Stimulated activated CD4-positive, alpha-beta T cell treated with anti-CD3 and anti-CD28 coated beads, TNF-alpha, amount 100 ng/mL, for 48 hours (primary cell): ENCODE measurements at regions not wholly inside any gene's neighbourhood (a gene's known extent, or its start where the extent isn't known, plus 50 kb on each side); places are given as distances from the start of the nearest gene placed in this dataset.

Source experiments
- DNase-seq, 3 donors: peaks; one replicate each; pipeline ENCODE4 v3.0.0-alpha.2; 2020; ENCODE audit warnings: low read depth in 3 of 3

- no peak for DNase-seq
These were observed 389.5 kb upstream of the B3GAT1 start for GRCh38 chr11:134801570-134801969.

DNA sequence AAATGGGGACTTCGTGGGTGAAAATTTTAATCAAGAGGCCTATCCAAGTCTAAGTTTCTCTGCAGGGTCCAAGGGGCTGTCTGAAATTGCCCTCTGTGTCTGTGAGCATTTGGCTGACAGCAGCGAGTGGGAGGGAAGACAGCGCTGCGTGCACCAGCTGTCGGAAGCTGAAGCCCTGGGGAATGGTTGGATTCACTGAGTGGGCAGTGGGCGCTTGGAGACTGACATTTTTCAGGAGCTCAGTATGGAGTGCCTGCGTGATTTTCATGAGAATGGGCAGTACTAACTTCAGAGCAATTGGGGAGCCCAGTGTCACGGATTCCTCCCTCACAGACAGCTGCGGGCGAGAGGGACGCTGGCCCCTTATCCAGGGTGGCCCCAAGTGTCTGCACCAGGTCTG, 388.8 kb upstream of the B3GAT1 start:
- DNase-seq = no peak

- no peak for DNase-seq
These were observed 388.1 kb upstream of the B3GAT1 start for GRCh38 chr11:134800130-134800529.

- no peak for DNase-seq
These were observed 387.3 kb upstream of the B3GAT1 start for GRCh38 chr11:134799386-134799785.

DNA sequence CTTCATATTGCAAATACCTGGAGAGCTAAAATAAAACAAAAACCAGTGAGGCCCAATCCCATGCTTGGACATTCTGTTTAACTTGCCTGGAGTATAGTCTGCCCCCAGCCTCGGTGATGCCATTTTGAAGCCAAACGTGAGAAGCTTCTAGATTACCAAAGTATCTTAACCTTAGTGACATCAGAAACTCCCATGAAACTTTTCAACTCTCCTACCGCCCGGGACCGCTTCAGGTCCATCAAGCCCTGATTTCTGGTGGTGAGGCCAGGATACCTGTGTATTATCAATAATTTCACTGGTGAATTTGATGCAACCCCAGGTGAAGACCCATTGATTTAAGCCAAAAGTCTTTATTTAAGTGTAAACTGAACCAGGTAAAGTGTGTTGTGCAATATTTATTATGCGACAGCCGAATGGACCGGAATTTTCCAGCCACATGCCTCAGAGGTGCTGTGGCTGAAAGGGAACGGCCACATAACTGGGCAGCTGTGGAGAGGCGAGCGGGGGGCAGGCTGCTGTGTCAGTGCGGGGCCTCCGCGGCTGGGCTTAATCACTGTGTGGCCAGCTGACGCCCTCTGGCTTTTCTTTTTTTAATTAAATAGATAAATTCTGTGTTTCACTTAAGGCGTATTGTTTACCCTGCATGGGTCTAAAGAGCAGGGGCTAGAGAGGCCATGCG, 385.5 kb upstream of the B3GAT1 start:
- DNase-seq = no peak

DNA sequence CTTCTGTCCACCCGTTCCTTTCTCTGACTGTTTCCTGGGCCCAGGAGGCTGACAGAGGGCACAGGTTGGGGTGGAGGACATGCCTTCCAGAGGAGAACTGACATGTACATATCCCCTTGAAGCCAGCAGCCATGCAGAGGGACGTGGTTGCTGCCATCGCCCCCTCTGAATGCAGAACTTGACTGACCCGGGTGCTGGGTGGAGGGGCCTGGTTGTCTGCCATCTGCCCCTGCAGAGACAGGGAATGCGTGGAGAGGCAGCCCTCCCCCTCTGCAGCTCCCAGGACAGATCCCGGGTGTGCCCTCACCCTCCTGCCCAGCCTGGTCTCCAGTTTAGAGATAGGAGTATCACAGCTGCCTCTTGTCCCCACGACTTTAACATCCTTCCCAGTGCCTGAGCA, 383.0 kb upstream of the B3GAT1 start:
- no peak for DNase-seq

GRCh38 chr11:134794192-134794591, 382.1 kb upstream of the B3GAT1 start:
- no peak for DNase-seq

DNA sequence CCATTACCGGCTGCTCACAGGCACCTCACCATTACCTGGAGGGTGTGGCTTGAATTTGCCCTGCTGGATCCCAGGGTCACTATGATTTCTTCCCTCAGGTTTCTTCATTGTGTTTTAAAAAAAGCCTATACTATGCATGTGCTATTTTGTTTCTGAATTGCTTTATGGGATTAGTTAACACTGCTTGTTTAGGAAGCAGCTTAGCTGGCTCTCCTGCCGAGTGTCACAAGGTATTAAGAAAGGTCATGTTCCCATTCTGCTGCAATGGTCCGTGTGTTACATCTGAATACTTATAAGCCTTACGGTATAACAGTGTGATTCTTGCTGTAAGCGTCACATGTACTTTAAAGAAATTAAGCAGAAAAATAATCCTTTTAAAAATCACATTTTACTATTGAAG, 380.6 kb upstream of the B3GAT1 start:
- no peak for DNase-seq

GRCh38 chr11:134792044-134792443, 380.0 kb upstream of the B3GAT1 start:
- no peak for DNase-seq

GRCh38 chr11:134791102-134791501, 379.1 kb upstream of the B3GAT1 start:
- DNase-seq = no peak

DNA sequence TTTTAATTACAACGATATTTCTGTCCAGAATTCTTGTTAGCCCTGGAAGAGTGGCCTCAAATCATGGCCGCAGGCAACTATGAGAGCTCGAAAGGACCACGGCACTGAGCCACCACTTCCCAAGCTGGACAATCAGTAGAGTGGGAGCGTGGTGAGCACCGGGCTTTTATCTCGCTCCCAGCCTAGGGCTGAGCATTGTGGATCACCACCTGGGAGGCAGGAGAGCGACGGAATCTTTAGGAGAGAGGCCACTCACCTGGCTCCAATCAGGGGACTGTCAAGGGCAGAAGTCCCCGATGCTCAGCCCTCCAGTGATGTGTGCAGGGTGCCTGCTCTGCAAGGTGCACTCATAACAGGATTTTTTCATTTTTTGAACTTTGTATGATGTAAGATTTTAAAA, 377.1 kb upstream of the B3GAT1 start:
- DNase-seq = no peak

DNA sequence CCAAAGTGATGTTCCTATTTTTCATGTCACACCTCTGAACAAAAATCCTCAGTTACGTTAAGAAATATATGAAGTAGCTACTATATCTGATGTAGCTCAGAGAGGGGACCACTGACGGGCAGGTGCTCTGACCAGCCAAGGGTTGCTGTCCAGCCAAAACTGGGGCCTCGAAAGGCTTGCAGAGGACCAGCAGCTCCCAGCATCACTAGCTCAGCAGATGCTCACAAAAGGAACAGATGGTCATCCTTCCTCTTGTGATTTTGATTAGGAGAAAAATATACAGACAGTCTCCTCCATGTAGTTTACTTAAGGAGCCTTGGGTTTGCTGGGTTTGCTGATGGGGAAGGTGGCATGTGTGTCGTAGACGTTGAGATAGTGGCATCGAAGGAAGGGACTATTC, 374.6 kb upstream of the B3GAT1 start:
- no peak for DNase-seq

- DNase-seq = no peak
These were observed 373.7 kb upstream of the B3GAT1 start for GRCh38 chr11:134785660-134786284.

GRCh38 chr11:134785059-134785458, 373.0 kb upstream of the B3GAT1 start:
- no peak for DNase-seq

- no peak for DNase-seq
These were observed 372.5 kb upstream of the B3GAT1 start for GRCh38 chr11:134784568-134784967.

DNA sequence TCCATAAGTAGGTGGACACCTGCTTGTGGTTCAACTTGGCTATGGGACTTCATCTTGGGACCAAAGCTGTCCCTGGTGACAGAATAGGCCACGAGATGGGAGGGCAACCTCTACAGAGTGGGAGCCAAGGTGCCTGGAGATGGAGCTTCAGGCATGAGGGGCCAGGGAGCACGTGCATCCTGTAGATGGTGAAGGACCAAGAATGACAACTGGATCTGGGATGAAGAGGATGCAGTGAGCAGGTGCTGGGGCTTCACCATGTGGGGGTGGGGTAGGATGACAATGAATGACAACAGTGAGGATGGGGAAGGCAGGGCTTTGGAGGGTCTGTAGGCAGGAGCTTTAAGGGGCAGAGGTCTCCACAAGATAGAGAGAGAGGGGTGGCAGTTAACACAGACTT, 372.0 kb upstream of the B3GAT1 start:
- no peak for DNase-seq

DNA sequence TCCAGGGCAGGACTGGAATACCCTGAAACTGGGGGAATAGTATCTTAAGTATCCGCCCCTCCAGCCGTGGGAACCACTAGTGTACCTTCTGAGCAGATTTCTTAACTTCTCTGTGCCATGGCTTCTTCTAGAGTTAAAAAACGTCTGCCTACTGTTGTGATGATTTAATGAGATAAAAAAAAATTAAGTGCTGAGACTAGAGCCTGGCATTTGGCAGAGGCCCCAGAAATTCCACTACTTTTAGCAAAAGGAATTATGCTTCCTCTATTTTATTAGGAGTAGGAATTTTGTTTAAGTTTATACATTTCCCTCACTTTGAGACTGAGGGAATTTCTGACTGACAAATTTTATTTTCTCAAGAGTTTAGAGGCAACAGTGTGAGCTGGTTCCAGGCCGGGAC, 371.2 kb upstream of the B3GAT1 start:
- DNase-seq = no peak

DNA sequence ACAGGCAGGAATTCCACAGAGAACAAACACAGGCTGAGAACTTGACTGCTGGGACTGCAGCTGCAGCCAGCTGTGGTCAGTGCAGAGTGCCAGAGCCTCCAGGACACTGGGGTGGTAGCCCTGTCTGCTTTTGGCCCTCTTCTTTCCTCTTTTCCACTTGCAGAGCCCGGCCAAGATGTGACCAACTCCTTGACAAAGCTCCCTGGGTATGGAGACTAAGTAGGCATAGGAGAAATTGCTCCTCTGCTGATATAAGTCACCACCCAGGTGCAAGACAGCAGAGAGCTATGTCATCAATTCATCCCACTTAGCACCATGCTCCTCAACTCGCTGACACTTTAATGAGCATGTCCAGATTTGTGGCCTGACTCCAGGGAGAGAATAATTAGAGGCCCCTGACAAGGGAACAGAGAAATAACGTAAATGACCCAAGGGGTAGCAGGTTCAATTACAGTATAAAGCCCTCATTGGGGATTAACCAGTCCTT, 369.4 kb upstream of the B3GAT1 start:
- DNase-seq = no peak

DNA sequence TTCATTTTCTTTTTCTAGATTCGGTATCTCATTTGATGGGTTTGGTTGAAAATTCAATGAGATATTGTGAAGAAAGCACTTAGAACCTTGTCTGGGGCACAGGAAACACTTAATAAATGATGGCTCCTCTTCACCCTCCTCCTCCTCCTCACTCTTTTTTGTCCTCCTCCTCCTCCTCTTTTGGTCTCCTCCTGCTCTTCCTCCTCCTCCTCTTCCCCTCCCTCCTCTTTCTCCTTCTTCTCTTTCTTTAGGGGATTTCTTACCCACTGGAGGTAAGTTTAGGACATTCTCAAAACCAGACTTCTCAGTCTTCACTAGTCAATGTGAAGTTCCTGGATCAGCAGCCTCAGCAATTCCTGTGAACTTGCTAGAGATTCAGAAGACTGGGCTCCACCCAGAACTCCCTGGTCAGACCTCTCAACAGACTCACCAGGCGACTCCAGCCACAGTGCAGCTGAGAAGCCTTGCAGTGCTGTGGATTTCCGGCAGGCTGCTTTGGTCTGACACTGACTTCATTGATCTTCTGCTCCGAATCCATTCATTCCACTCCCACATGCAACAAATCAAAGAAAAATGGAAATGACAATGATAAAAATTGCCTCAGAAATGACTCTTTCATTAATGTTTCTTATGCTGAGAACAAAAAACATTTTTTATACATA, 368.6 kb upstream of the B3GAT1 start:
- DNase-seq = no peak

GRCh38 chr11:134779179-134779578, 367.1 kb upstream of the B3GAT1 start:
- no peak for DNase-seq

DNA sequence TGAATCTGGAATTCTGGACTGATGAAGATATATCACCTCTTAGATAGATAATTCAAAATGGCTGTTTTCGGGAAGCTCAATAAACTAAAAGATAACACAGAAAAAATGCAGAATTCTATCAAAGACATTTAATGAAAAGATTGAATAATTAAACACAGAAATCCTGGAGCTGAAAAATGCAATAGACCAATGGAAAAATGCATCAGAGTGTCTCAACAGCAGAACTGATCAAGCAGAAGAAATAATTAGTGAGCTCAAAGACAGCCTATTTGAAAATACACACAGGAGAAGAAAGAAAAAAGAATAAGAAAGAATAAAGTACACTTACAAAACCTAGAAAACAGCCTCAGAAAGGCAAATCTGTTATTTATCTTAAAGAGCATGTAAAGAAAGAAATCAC, 356.4 kb upstream of the B3GAT1 start:
- DNase-seq = no peak

DNA sequence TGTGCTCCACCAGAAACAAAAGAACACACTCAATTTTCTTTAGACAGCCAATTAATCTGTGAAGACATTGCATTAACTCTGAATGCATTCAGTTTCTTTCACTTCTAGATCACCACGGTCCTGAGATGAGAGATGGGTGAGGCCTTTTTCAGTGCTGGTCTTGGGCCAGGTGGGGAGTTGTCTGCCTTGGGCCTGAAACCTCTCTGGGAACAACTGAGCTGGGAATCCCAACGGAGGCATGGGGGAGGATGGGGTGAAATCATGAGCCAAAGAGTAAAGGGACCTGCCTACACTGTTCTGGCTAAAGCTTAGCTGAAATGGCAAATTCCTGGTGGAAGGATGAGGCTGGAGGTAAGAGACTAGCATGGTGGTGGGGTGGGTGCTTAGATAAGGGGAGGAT, 353.5 kb upstream of the B3GAT1 start:
- no peak for DNase-seq

DNA sequence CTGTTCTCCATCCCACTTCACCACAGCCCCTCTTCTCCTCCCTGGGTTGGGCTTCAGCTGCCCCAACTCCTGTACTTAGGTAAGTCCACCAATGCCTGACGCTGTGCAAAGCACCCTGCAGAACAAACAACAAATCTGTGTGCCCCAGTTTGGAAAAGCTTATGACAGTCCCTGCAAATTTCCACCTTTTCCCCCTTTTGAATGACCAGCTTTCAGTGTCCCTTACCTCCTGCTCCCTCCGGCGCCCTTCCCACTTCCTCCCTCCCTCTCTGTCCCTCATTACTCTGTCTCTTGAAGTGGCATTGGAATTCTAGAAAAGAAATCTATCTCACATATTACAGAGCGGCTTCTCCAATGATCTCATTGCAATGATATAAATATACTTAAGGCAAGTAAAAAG, 352.9 kb upstream of the B3GAT1 start:
- DNase-seq = no peak
